Trophoblast cell (in vitro differentiated cells and primary cell): ENCODE measurements at regions not wholly inside any gene's neighbourhood (a gene's known extent, or its start where the extent isn't known, plus 50 kb on each side); places are given as distances from the start of the nearest gene placed in this dataset.

ENCODE experiments used
- DNase-seq, 2 donors: peaks; one replicate each; pipeline ENCODE4 v3.0.0-alpha.2; 2016
- H2AFZ ChIP-seq: 2 replicates; pipeline ENCODE4 v1.6.1; 2013; ENCODE audit warnings: low read length, moderate library complexity, mild to moderate bottlenecking; ENCODE audit not compliant: insufficient read depth, poor library complexity
- H2AK5ac ChIP-seq: 2 replicates; pipeline ENCODE4 v1.6.1; 2013; ENCODE audit warnings: mild to moderate bottlenecking, low read length
- H2BK120ac ChIP-seq: 2 replicates; pipeline ENCODE4 v1.6.1; 2013; ENCODE audit warnings: low read length, mild to moderate bottlenecking, moderate library complexity; ENCODE audit not compliant: insufficient read depth, poor library complexity
- H2BK12ac ChIP-seq: 2 replicates; pipeline ENCODE4 v1.6.1; 2013; ENCODE audit warnings: mild to moderate bottlenecking, low read length, moderate library complexity
- H2BK5ac ChIP-seq: 2 replicates; pipeline ENCODE4 v1.6.1; 2013; ENCODE audit warnings: low read length, low read depth, moderate library complexity, mild to moderate bottlenecking; ENCODE audit not compliant: poor library complexity
- H3K14ac ChIP-seq: 2 replicates; pipeline ENCODE4 v1.6.1; 2013; ENCODE audit warnings: mild to moderate bottlenecking, low read length
- H3K18ac ChIP-seq: 2 replicates; pipeline ENCODE4 v1.6.1; 2013; ENCODE audit warnings: mild to moderate bottlenecking, low read length
- H3K23ac ChIP-seq: 2 replicates; pipeline ENCODE4 v1.6.1; 2013; ENCODE audit warnings: low read length
- H3K27ac ChIP-seq: 2 replicates; pipeline ENCODE4 v1.5.1; 2013; ENCODE audit warnings: low read depth, mild to moderate bottlenecking, inconsistent platforms, low read length, moderate library complexity
- H3K27me3 ChIP-seq: 2 replicates; pipeline ENCODE4 v1.6.1; 2013; ENCODE audit warnings: inconsistent platforms, mild to moderate bottlenecking, low read length, moderate library complexity; ENCODE audit not compliant: insufficient read depth
- H3K36me3 ChIP-seq, 2 experiments: 1 replicate in 1 of 2; 2 replicates in 1 of 2; pipeline ENCODE4 v1.6.1; 2013; ENCODE audit warnings: low read length in 2 of 2, mild to moderate bottlenecking in 2 of 2, moderate library complexity in 1 of 2; ENCODE audit not compliant: insufficient read depth in 2 of 2, control insufficient read depth in 1 of 2
- H3K4ac ChIP-seq: 2 replicates; pipeline ENCODE4 v1.6.1; 2013; ENCODE audit warnings: low read depth, mild to moderate bottlenecking, low read length, moderate library complexity
- H3K4me1 ChIP-seq, 2 experiments: 1 replicate in 1 of 2; 2 replicates in 1 of 2; pipeline ENCODE4 v1.6.1; 2013; ENCODE audit warnings: low read length in 2 of 2, mild to moderate bottlenecking in 2 of 2, moderate library complexity in 1 of 2; ENCODE audit not compliant: insufficient read depth in 2 of 2, control insufficient read depth in 1 of 2
- H3K4me2 ChIP-seq: 2 replicates; pipeline ENCODE4 v1.6.1; 2013; ENCODE audit warnings: inconsistent platforms, mild to moderate bottlenecking, low read length, moderate library complexity
- H3K4me3 ChIP-seq: 2 replicates; pipeline ENCODE4 v1.5.1; 2013; ENCODE audit warnings: mild to moderate bottlenecking, low read depth, low read length, inconsistent platforms
- H3K79me1 ChIP-seq: one replicate; pipeline ENCODE4 v1.6.1; 2013; ENCODE audit warnings: low read length
- H3K79me2 ChIP-seq: 2 replicates; pipeline ENCODE4 v1.6.1; 2013; ENCODE audit warnings: low read length, mild to moderate bottlenecking; ENCODE audit not compliant: control insufficient read depth, insufficient read depth, poor library complexity
- H3K9ac ChIP-seq: 2 replicates; pipeline ENCODE4 v1.6.1; 2013; ENCODE audit warnings: mild to moderate bottlenecking, low read length
- H3K9me3 ChIP-seq: 2 replicates; pipeline ENCODE4 v1.6.1; 2013; ENCODE audit warnings: low read depth, mild to moderate bottlenecking, control low read depth, inconsistent platforms, low read length; ENCODE audit not compliant: insufficient read depth
- H4K12ac ChIP-seq: 2 replicates; pipeline ENCODE4 v1.6.1; 2013; ENCODE audit warnings: low read depth, mild to moderate bottlenecking, low read length, moderate library complexity
- H4K8ac ChIP-seq: 2 replicates; pipeline ENCODE4 v1.6.1; 2013; ENCODE audit warnings: low read depth, mild to moderate bottlenecking, low read length, moderate library complexity
- H4K91ac ChIP-seq: one replicate; pipeline ENCODE4 v1.6.1; 2013; ENCODE audit warnings: low read depth, mild to moderate bottlenecking, low read length, moderate library complexity
- WGBS: extraction: QIAGEN DNeasy Blood & Tissue Kit; methylation state at CpG from one replicate; pipeline ENCODE4 v1.1.7; 2013; ENCODE audit warnings: missing lambda C conversion rate; ENCODE audit not compliant: insufficient read length, insufficient coverage; ENCODE audit errors: extremely low coverage; 5-methylcytosine and 5-hydroxymethylcytosine counted together

DNA sequence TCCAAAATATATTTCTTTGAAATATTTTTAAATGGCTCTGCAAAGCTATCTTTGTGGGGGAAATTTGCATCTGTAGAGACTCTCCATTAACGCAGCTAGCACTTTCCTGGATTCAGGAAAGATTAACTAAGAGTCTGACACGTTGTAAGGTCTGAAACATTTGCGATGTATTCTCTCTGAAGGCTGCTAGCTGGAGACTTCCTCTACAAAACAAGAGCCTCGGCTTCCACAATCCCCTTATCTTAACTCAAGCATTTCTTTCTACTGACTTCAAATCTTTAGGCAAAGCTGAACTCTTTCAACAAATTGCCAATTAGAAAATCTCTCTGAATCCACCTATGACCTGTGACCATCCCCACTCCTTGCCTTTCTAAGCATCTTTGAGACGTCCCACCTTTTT, 250.5 kb downstream of the KLF13 start:
- Histone ChIP-seq H3K9me3 (peaks cover 3% of the 10 kb centered on the region), H3K79me1 (no peaks in the 10 kb centered on the region), H3K23ac (no peak overlapping the region)

DNA sequence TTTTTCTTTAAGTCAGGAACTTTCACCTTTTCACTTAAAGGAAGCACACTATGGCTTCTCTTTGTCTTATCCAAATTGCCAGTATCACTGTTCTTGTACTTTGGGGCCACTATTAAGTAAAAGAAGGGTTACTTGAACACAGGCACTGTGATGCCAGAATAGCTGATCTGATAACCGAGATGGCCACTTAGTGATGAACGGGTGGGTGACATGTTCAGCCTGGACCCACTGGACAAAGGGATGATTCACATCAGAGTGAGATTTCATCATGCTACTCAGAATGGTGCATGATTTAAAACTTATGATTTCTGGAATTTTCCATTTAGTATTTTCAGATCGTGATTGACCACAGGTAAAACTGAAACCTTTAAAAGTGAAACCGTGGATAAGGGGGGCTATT, 252.6 kb downstream of the KLF13 start:
- Histone ChIP-seq H3K27me3 (peaks cover 2% of the 10 kb centered on the region), H3K14ac (no peak overlapping the region), H3K79me2 (no peaks in the 10 kb centered on the region), H4K91ac (no peak overlapping the region), H4K12ac (no peak overlapping the region), H3K9ac (no peak overlapping the region), H2BK120ac (no peak overlapping the region), H3K18ac (no peak overlapping the region), H3K4ac (no peak overlapping the region), H3K27ac (no peak overlapping the region), H3K36me3 (no peaks in the 10 kb centered on the region), H2BK5ac (no peak overlapping the region), H3K23ac (no peak overlapping the region), H3K4me3 (no peak overlapping the region), H3K4me1 (no peaks in the 10 kb centered on the region), H2AFZ (no peak overlapping the region), H4K8ac (no peak overlapping the region), H3K4me2 (no peak overlapping the region), H2AK5ac (no peak overlapping the region), H3K9me3 (peaks cover 4% of the 10 kb centered on the region), H3K79me1 (no peaks in the 10 kb centered on the region), H2BK12ac (no peak overlapping the region)
- no CpG with 5 or more reads among the region's 4 CpGs for WGBS
- no peak for DNase-seq

More for the DNA sequence above, 250.5 kb downstream of the KLF13 start:
- H2AK5ac ChIP-seq, result no peak overlapping the region
- no peak overlapping the region for H2BK5ac ChIP-seq
- no peaks in the 10 kb centered on the region for H3K79me2 ChIP-seq
- H3K9ac ChIP-seq, result no peak overlapping the region
- H4K12ac ChIP-seq, result no peak overlapping the region
- no peaks in the 10 kb centered on the region for H3K4me1 ChIP-seq
- H4K91ac ChIP-seq, result no peak overlapping the region
- H3K4me2 ChIP-seq, result no peak overlapping the region
- no peaks in the 10 kb centered on the region for H3K36me3 ChIP-seq
- no peak for DNase-seq
- H4K8ac ChIP-seq, result no peak overlapping the region
- H2BK120ac ChIP-seq, result no peak overlapping the region
- H3K4me3 ChIP-seq, result no peak overlapping the region
- no peak overlapping the region for H3K27ac ChIP-seq
- no peak overlapping the region for H3K4ac ChIP-seq
- H3K18ac ChIP-seq, result no peak overlapping the region
- no CpG with 5 or more reads among the region's 5 CpGs for WGBS
- H2AFZ ChIP-seq, result no peak overlapping the region
- H3K14ac ChIP-seq, result no peak overlapping the region
- no peaks in the 10 kb centered on the region for H3K27me3 ChIP-seq
- no peak overlapping the region for H2BK12ac ChIP-seq

DNA sequence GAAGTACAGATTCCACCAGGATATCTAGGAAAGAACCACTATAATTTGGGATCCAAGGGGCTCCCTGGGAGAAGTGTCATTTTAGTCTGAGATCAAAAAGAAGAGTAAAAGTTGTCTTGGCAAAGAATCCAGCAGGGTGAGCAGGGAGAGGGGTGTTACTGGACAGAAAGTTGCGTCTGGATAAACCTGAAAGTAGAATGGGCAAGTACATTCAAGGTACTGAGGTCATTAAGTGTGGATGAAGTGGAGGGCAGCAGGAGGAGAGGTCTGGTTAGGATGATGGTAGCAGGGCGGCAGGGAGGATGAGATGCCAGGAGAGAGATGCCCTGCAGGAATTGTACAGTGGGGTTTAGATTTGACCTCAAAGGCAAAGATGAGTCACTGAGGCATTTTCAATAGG, 253.3 kb downstream of the KLF13 start:
- Histone ChIP-seq H3K4me1 (peaks cover 0 to 1% of the 10 kb centered on the region in 2 experiments), H2BK12ac (no peak overlapping the region), H3K23ac (no peak overlapping the region), H3K9ac (no peak overlapping the region), H4K12ac (no peak overlapping the region), H3K4me3 (no peak overlapping the region), H2AFZ (no peak overlapping the region), H3K9me3 (peaks cover 4% of the 10 kb centered on the region), H3K79me1 (no peaks in the 10 kb centered on the region), H3K14ac (no peak overlapping the region), H2BK120ac (no peak overlapping the region), H3K4ac (no peak overlapping the region), H3K4me2 (no peak overlapping the region), H2BK5ac (no peak overlapping the region), H3K27ac (no peak overlapping the region), H4K91ac (no peak overlapping the region), H4K8ac (no peak overlapping the region), H3K18ac (no peak overlapping the region), H3K79me2 (no peaks in the 10 kb centered on the region), H3K27me3 (peaks cover 2% of the 10 kb centered on the region), H2AK5ac (no peak overlapping the region), H3K36me3 (no peaks in the 10 kb centered on the region)
- no CpG with 5 or more reads among the region's 2 CpGs for WGBS
- DNase-seq, result no peak

DNA sequence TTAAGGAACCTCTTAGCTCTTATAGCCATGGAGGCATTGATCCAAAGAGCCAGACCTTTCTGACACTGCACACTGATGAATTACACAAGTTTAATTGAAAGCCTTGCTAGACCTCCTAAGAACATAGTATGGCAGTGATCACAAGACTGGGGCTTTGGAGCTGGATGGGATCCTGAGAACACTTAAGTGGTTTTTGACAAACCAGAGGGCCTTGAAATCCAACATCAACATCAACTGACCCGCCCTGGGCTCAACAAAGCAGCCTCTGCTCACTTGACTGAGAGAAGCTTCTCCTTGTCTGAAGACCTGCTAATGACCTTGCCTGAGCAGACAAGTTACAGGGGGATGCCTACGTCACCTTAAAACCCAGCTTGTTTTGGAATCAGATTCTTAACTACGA, 257.6 kb downstream of the KLF13 start:
- Histone ChIP-seq H3K79me2 (no peaks in the 10 kb centered on the region), H3K9ac (no peak overlapping the region), H3K4me2 (no peak overlapping the region), H2AFZ (no peak overlapping the region), H2BK5ac (no peak overlapping the region), H4K8ac (no peak overlapping the region), H3K23ac (no peak overlapping the region), H4K91ac (no peak overlapping the region), H3K4ac (no peak overlapping the region), H2AK5ac (no peak overlapping the region), H3K14ac (no peak overlapping the region), H3K27ac (no peak overlapping the region), H3K4me3 (no peak overlapping the region), H4K12ac (no peak overlapping the region), H2BK120ac (no peak overlapping the region), H2BK12ac (no peak overlapping the region), H3K79me1 (no peaks in the 10 kb centered on the region), H3K18ac (no peak overlapping the region), H3K36me3 (no peaks in the 10 kb centered on the region), H3K9me3 (peaks cover 6% of the 10 kb centered on the region), H3K27me3 (peaks cover 2% of the 10 kb centered on the region), H3K4me1 (peaks cover 0 to 6% of the 10 kb centered on the region in 2 experiments)
- DNase-seq, result no peak
- no CpG with 5 or more reads among the region's 3 CpGs for WGBS
